NCI-H2029 treated with DMSO at 0.1 percent for 48 hours (cell line): ENCODE measurements at regions not wholly inside any gene's neighbourhood (a gene's known extent, or its start where the extent isn't known, plus 50 kb on each side); places are given as distances from the start of the nearest gene placed in this dataset.
A peak's percentile ranks its signal among the peaks of the same experiment; 100 is the strongest.

Source experiments
- DNase-seq: peaks from one replicate; lab custom pipeline; 2025; lab: John Stamatoyannopoulos, UW

GRCh38 chr13:111476197-111476596, 155.8 kb downstream of the TEX29 start:
- no peak for DNase-seq

GRCh38 chr13:111479412-111479811, 159.0 kb downstream of the TEX29 start:
- DNase-seq: no peak

GRCh38 chr13:111480503-111480902, 160.1 kb downstream of the TEX29 start:
- DNase-seq: no peak

GRCh38 chr13:111480976-111481375, 160.5 kb downstream of the TEX29 start:
- DNase-seq: peak; percentile 82

GRCh38 chr13:111482126-111482525, 161.7 kb downstream of the TEX29 start:
- no peak for DNase-seq

- DNase-seq: no peak
Observed at GRCh38 chr13:111482806-111483620, 162.6 kb downstream of the TEX29 start.

GRCh38 chr13:111483621-111483987, 163.2 kb downstream of the TEX29 start:
- no peak for DNase-seq

- peak; percentile 40 for DNase-seq
Observed at GRCh38 chr13:111484141-111484925, 163.9 kb downstream of the TEX29 start.

- DNase-seq: no peak
Observed at GRCh38 chr13:111484959-111485358, 164.5 kb downstream of the TEX29 start.

- no peak for DNase-seq
Observed at GRCh38 chr13:111485491-111486250, 165.2 kb downstream of the TEX29 start.

GRCh38 chr13:111486331-111486730, 165.9 kb downstream of the TEX29 start:
- DNase-seq: no peak

GRCh38 chr13:111486801-111487200, 166.4 kb downstream of the TEX29 start:
- no peak for DNase-seq

GRCh38 chr13:111488486-111489132, 168.2 kb downstream of the TEX29 start:
- DNase-seq: no peak

GRCh38 chr13:111489301-111489700, 168.9 kb downstream of the TEX29 start:
- no peak for DNase-seq

- no peak for DNase-seq
Observed at GRCh38 chr13:111490611-111491010, 170.2 kb downstream of the TEX29 start.

GRCh38 chr13:111491021-111491420, 170.6 kb downstream of the TEX29 start:
- DNase-seq: no peak

- no peak for DNase-seq
Observed at GRCh38 chr13:111491659-111492058, 171.2 kb downstream of the TEX29 start.

- DNase-seq: no peak
Observed at GRCh38 chr13:111492341-111492950, 172.0 kb downstream of the TEX29 start.

GRCh38 chr13:111492958-111493357, 172.5 kb downstream of the TEX29 start:
- no peak for DNase-seq

GRCh38 chr13:111493468-111493867, 173.0 kb downstream of the TEX29 start:
- DNase-seq: no peak

- no peak for DNase-seq
Observed at GRCh38 chr13:111494641-111495040, 174.2 kb downstream of the TEX29 start.
